ENCODE measurements at regions not wholly inside any gene's neighbourhood (a gene's known extent, or its start where the extent isn't known, plus 50 kb on each side); places are given as distances from the start of the nearest gene placed in this dataset.

- Histone ChIP-seq H3K4me3 (no peak overlapping the region), H3K27ac (no peak overlapping the region), H3K4me1 (replicated peaks in 1 of 2) (no peaks in the 10 kb centered on the region), H3K36me3 (replicated peaks in 1 of 2) (no peaks in the 10 kb centered on the region), H3K27me3 (peaks cover 3% of the 10 kb centered on the region), H3K9me3 (replicated peaks in 1 of 3) (no peaks in the 10 kb centered on the region)
- 40 to 49% (median 41%) methylated on average over 6 to 7 of the region's 7 CpGs for WGBS, 4 donors
- intact Hi-C loops (cut with DNase I) = no loop called here
- no peak for DNase-seq
- TF ChIP-seq CTCF (IDR thresholded peaks at IDR 0.05) (no peak), POLR2A (IDR thresholded peaks at IDR 0.05) (no peak)
Measured at GRCh38 chr9:126205265-126205664, 121.4 kb upstream of the MVB12B start.

GRCh38 chr9:126205845-126206498 lies 120.7 kb upstream of the MVB12B start:
- H3K9me3 ChIP-seq (replicated peaks in 1 of 3) = no peaks in the 10 kb centered on the region
- H3K27ac ChIP-seq = no peak overlapping the region
- no peak overlapping the region for H3K4me3 ChIP-seq
- WGBS, 4 donors = 74 to 85% (median 82%) methylated on average over 18 to 22 of the region's 22 CpGs
- no peaks in the 10 kb centered on the region for H3K36me3 ChIP-seq (replicated peaks in 1 of 2)
- peaks cover 3% of the 10 kb centered on the region for H3K27me3 ChIP-seq
- no peaks in the 10 kb centered on the region for H3K4me1 ChIP-seq (replicated peaks in 1 of 2)
- DNase-seq = no peak
- no peak for TF ChIP-seq POLR2A (IDR thresholded peaks at IDR 0.05)
- TF ChIP-seq CTCF (IDR thresholded peaks at IDR 0.05) = no peak
- intact Hi-C loops (cut with DNase I) = no loop called here

- no peak for DNase-seq
- WGBS, 4 donors = 80 to 94% (median 88%) methylated on average over 4 to 5 of the region's 5 CpGs
- Histone ChIP-seq H3K9me3 (replicated peaks in 1 of 3) (no peaks in the 10 kb centered on the region), H3K36me3 (replicated peaks in 1 of 2) (no peaks in the 10 kb centered on the region), H3K27ac (no peak overlapping the region), H3K4me3 (no peak overlapping the region), H3K27me3 (peaks cover 3% of the 10 kb centered on the region), H3K4me1 (replicated peaks in 1 of 2) (no peaks in the 10 kb centered on the region)
- TF ChIP-seq POLR2A (IDR thresholded peaks at IDR 0.05) (no peak), CTCF (IDR thresholded peaks at IDR 0.05) (no peak)
- intact Hi-C loops (cut with DNase I) = no loop called here
Measured at GRCh38 chr9:126207256-126207655, 119.4 kb upstream of the MVB12B start.

GRCh38 chr9:126208216-126208758 lies 118.3 kb upstream of the MVB12B start:
- peaks cover 3% of the 10 kb centered on the region for H3K27me3 ChIP-seq
- DNase-seq = no peak
- no peaks in the 10 kb centered on the region for H3K4me1 ChIP-seq (replicated peaks in 1 of 2)
- TF ChIP-seq CTCF (IDR thresholded peaks at IDR 0.05) (no peak), POLR2A (IDR thresholded peaks at IDR 0.05) (no peak)
- H3K4me3 ChIP-seq = no peak overlapping the region
- no peak overlapping the region for H3K27ac ChIP-seq
- intact Hi-C loops (cut with DNase I) = no loop called here
- no peaks in the 10 kb centered on the region for H3K36me3 ChIP-seq (replicated peaks in 1 of 2)
- peaks cover 0 to 2% (median 0%) of the 10 kb centered on the region in 3 donors for H3K9me3 ChIP-seq (replicated peaks in 1 of 3)
- 58 to 86% (median 77%) methylated on average over 3 of the region's 3 CpGs for WGBS, 4 donors
